HepG2 (cell line): ENCODE measurements at regions not wholly inside any gene's neighbourhood (a gene's known extent, or its start where the extent isn't known, plus 50 kb on each side); places are given as distances from the start of the nearest gene placed in this dataset.

Source experiments
- ATAC-seq: fragments of 200-7000 bp; cut with Tn5 transposase; 3 replicates; pipeline ENCODE4 v1.9.1; 2020; ENCODE audit warnings: mild to moderate bottlenecking, moderate library complexity
- BruUV-seq: library from RNA; stranded (reverse); fragments of 400-500 nt; replicated peaks from 2 replicates; lab custom pipeline; 2021; lab: Mats Ljungman, UMichigan
- CTCF ChIA-PET: fragments of 300-600 bp; formaldehyde crosslinking; extraction: SDS; loops from one replicate; lab custom pipeline; 2021; ENCODE audit warnings: low total read pairs, inconsistent platforms, low intra/inter-chr PET ratio; lab: Yijun Ruan, JAX
- POLR2A ChIA-PET: fragments of 350-600 bp; sonication (Branson Sonifier 250); formaldehyde crosslinking; loops from one replicate; lab custom pipeline; 2020; ENCODE audit warnings: antibody characterized with exemption, inconsistent platforms; lab: Yijun Ruan, JAX
- DNase-seq: peaks from one replicate; pipeline ENCODE4 v3.0.0-alpha.2; 2015; ENCODE audit warnings: low spot score
- FAIRE-seq: peaks from 3 replicates; lab custom pipeline; 2011; peaks lifted over from hg19 to GRCh38; lab: Jason Lieb, UNC
- H2AFZ ChIP-seq: one replicate; pipeline ENCODE4 v1.6.1; 2011; ENCODE audit warnings: low read length, inconsistent platforms
- H3K27ac ChIP-seq: fragments of 300-600 bp; 3 replicates; pipeline ENCODE4 v1.8.0; 2011; ENCODE audit warnings: mixed run types, mild to moderate bottlenecking, mixed read lengths, low read length, inconsistent platforms; ENCODE audit not compliant: insufficient read depth; ENCODE audit errors: extremely low read length
- H3K27me3 ChIP-seq, 2 experiments: fragments of 200-600 bp in 1 of 2; 2 replicates in 1 of 2; 3 replicates in 1 of 2; pipeline versions ENCODE4 v1.6.0 to v1.8.0; 2011; ENCODE audit warnings: low read length in 2 of 2, mild to moderate bottlenecking in 2 of 2, moderate library complexity in 2 of 2, inconsistent platforms in 1 of 2; ENCODE audit not compliant: insufficient read depth in 2 of 2, control insufficient read depth in 1 of 2
- H3K36me3 ChIP-seq, 2 experiments: fragments of 200-600 bp in 1 of 2; replicated peaks in 1 of 2; 2 replicates in 1 of 2; 3 replicates in 1 of 2; pipeline versions ENCODE4 v1.5.1 to v1.8.0; 2011; ENCODE audit warnings: low read length in 2 of 2, inconsistent platforms in 1 of 2; ENCODE audit not compliant: insufficient read depth in 2 of 2, control insufficient read depth in 1 of 2
- H3K4me1 ChIP-seq: 2 replicates; pipeline ENCODE4 v1.5.1; 2012; ENCODE audit warnings: low read length, inconsistent platforms; ENCODE audit not compliant: insufficient read depth
- H3K4me2 ChIP-seq: 2 replicates; pipeline ENCODE4 v1.6.0; 2011; ENCODE audit warnings: low read depth, low read length, inconsistent platforms
- H3K4me3 ChIP-seq, 3 experiments: fragments of 200-600 bp in 1 of 3; sonication (generic), shearing (Covaris generic) in 1 of 3; replicated peaks in 1 of 3; 2 replicates each; pipeline ENCODE4 v1.5.1; 2011 to 2016; ENCODE audit warnings: low read length in 3 of 3, inconsistent platforms in 2 of 3, low read depth in 2 of 3, mild to moderate bottlenecking in 2 of 3, control low read depth in 1 of 3, mixed read lengths in 1 of 3; ENCODE audit not compliant: insufficient read depth in 1 of 3
- H3K79me2 ChIP-seq: one replicate; pipeline ENCODE4 v1.6.1; 2011; ENCODE audit warnings: low read length, inconsistent platforms; ENCODE audit not compliant: insufficient read depth
- H3K9ac ChIP-seq: 2 replicates; pipeline ENCODE4 v1.6.0; 2011; ENCODE audit warnings: mild to moderate bottlenecking, low read depth, low read length, inconsistent platforms; ENCODE audit not compliant: insufficient read depth
- H3K9me3 ChIP-seq: 2 replicates; pipeline ENCODE4 v1.5.1; 2012; ENCODE audit warnings: mild to moderate bottlenecking, low read length
- H4K20me1 ChIP-seq: 2 replicates; pipeline ENCODE4 v1.6.0; 2011; ENCODE audit warnings: inconsistent platforms, mild to moderate bottlenecking, low read length, moderate library complexity; ENCODE audit not compliant: insufficient read depth
- ADNP ChIP-seq: sonication (generic); formaldehyde crosslinking; IDR thresholded peaks from 2 replicates; pipeline ENCODE4 v1.4.0; 2020; ENCODE audit warnings: missing genetic modification reagents
- ETS1 ChIP-seq: sonication (generic); formaldehyde crosslinking; IDR thresholded peaks from 2 replicates; pipeline ENCODE4 v1.4.0; 2020; ENCODE audit warnings: missing genetic modification reagents
- HNF4A ChIP-seq: sonication (generic); formaldehyde crosslinking; IDR thresholded peaks from 2 replicates; pipeline ENCODE4 v1.4.0; 2020; ENCODE audit warnings: missing genetic modification reagents
- HOXA7 ChIP-seq: sonication (generic); formaldehyde crosslinking; IDR thresholded peaks from 2 replicates; pipeline ENCODE4 v1.8.1; 2022; ENCODE audit warnings: mild to moderate bottlenecking, missing genetic modification reagents, moderate library complexity
- ISL2 ChIP-seq: sonication (generic); formaldehyde crosslinking; IDR thresholded peaks from 2 replicates; pipeline ENCODE4 v1.5.0; 2020; ENCODE audit warnings: missing genetic modification reagents
- MED13 ChIP-seq: sonication (generic); formaldehyde crosslinking; IDR thresholded peaks from 2 replicates; pipeline ENCODE4 v1.5.0; 2020; ENCODE audit warnings: missing genetic modification reagents
- MEF2D ChIP-seq: sonication (generic); formaldehyde crosslinking; IDR thresholded peaks from 2 replicates; pipeline ENCODE4 v1.5.1; 2020; ENCODE audit warnings: mild to moderate bottlenecking, missing genetic modification reagents
- MTA3 ChIP-seq: sonication (generic); formaldehyde crosslinking; IDR thresholded peaks from 2 replicates; pipeline ENCODE4 v1.4.0; 2020; ENCODE audit warnings: missing genetic modification reagents
- MXD4 ChIP-seq: IDR thresholded peaks from 2 replicates; pipeline ENCODE4 v1.6.1; 2016; ENCODE audit warnings: mild to moderate bottlenecking, missing biosample characterization, missing genetic modification reagents
- RFX1 ChIP-seq: fragments of 450-650 bp; IDR thresholded peaks from 2 replicates; pipeline ENCODE4 v1.6.1; 2017
- SATB2 ChIP-seq: sonication (generic); formaldehyde crosslinking; IDR thresholded peaks from 2 replicates; pipeline ENCODE4 v1.5.0; 2020; ENCODE audit warnings: missing genetic modification reagents
- SNAPC2 ChIP-seq: sonication (generic); formaldehyde crosslinking; IDR thresholded peaks from 2 replicates; pipeline ENCODE4 v1.8.1; 2022; ENCODE audit warnings: mild to moderate bottlenecking, missing genetic modification reagents
- SNAPC4 ChIP-seq: sonication (generic); formaldehyde crosslinking; IDR thresholded peaks from 2 replicates; pipeline ENCODE4 v1.4.0; 2020; ENCODE audit warnings: mild to moderate bottlenecking, missing genetic modification reagents
- ZKSCAN1 ChIP-seq: fragments of 150-350 bp; IDR thresholded peaks from 2 replicates; pipeline ENCODE4 v1.6.1; 2014; ENCODE audit warnings: low read length
- ZMYM3 ChIP-seq: sonication (generic); formaldehyde crosslinking; IDR thresholded peaks from 2 replicates; pipeline ENCODE4 v1.5.1; 2020; ENCODE audit warnings: mild to moderate bottlenecking, missing genetic modification reagents
- ZNF296 ChIP-seq: sonication (generic); formaldehyde crosslinking; conservative IDR thresholded peaks from 2 replicates; pipeline ENCODE4 v1.5.0; 2020; ENCODE audit warnings: mild to moderate bottlenecking, missing genetic modification reagents
- ZNF709 ChIP-seq: sonication (generic); formaldehyde crosslinking; IDR thresholded peaks from 2 replicates; pipeline ENCODE4 v1.5.0; 2020; ENCODE audit warnings: mild to moderate bottlenecking, missing genetic modification reagents
- ZNF800 ChIP-seq: sonication (generic); formaldehyde crosslinking; IDR thresholded peaks from 2 replicates; pipeline ENCODE4 v1.4.0; 2020; ENCODE audit warnings: missing genetic modification reagents
- WGBS: methylation state at CpG from one replicate; pipeline ENCODE4 v1.1.6; 2017; ENCODE audit warnings: low lambda C conversion rate; 5-methylcytosine and 5-hydroxymethylcytosine counted together
- in situ Hi-C: cut with HindIII; loops from 2 replicates; pipeline ENCODE4 v1.10.0; 2017; ENCODE audit warnings: low pct_unique_long_range_greater_than_20kb; ENCODE audit not compliant: extremely low pct_ligation_motif_present
- intact Hi-C: fragments of 100-400 bp; cut with micrococcal nuclease; formaldehyde crosslinking; loops from one replicate; pipeline ENCODE4 v1.10.0; 2022; ENCODE audit not compliant: unreplicated experiment

GRCh38 chr3:30438126-30438525 is 168.3 kb upstream of the TGFBR2 start (continued):
- TF ChIP-seq ZNF800: no peak
- no peak for TF ChIP-seq MED13
- no peak for TF ChIP-seq ZNF296
- TF ChIP-seq, all 625 proteins: peak for 0

GRCh38 chr3:30439451-30440053 is 166.8 kb upstream of the TGFBR2 start:
- Histone ChIP-seq H3K27ac (no peak overlapping the region), H3K27me3 (no peaks in the 10 kb centered on the region), H3K4me3 (no peak overlapping the region), H2AFZ (no peak overlapping the region), H3K9me3 (no peaks in the 10 kb centered on the region), H3K4me2 (no peak overlapping the region), H3K4me1 (peaks cover 19% of the 10 kb centered on the region), H3K9ac (no peak overlapping the region), H3K36me3 (no peaks in the 10 kb centered on the region), H3K79me2 (no peaks in the 10 kb centered on the region), H4K20me1 (no peaks in the 10 kb centered on the region)
- ChIA-PET CTCF (no interaction called here), POLR2A (no interaction called here)
- FAIRE-seq: no peak
- ATAC-seq: no peak
- intact Hi-C loops (no loop called here), in situ Hi-C loops (no loop called here)
- 94% methylated on average over 9 of the region's 9 CpGs for WGBS
- no TSS peak for BruUV-seq
- DNase-seq: no peak
- TF ChIP-seq SNAPC2 (CRISPR knock-in tag) (no peak), RFX1 (no peak), HOXA7 (no peak), MXD4 (CRISPR knock-in tag) (no peak), ZNF709 (CRISPR knock-in tag) (no peak), MEF2D (CRISPR knock-in tag) (no peak), ADNP (CRISPR knock-in tag) (no peak), ZMYM3 (CRISPR knock-in tag) (no peak), SNAPC4 (no peak), ZKSCAN1 (no peak), HNF4A (CRISPR knock-in tag) (no peak), ETS1 (CRISPR knock-in tag) (no peak), ISL2 (no peak), MTA3 (CRISPR knock-in tag) (no peak), SATB2 (no peak)
